ENCODE measurements at regions not wholly inside any gene's neighbourhood (a gene's known extent, or its start where the extent isn't known, plus 50 kb on each side); places are given as distances from the start of the nearest gene placed in this dataset.

GRCh38 chr3:189419683-189420082, 211.5 kb upstream of the TP63 start:
- ATAC-seq: no peak
- ChIA-PET POLR2A (interaction anchor here (0.5 kb wide), 1 partner anchor 30 kb away, joined by 3 read pairs; no protein-coding TSS in a partner anchor), CTCF (no interaction called here)
- H3K27me3 ChIP-seq (ENCODE audit: control insufficient read depth, insufficient read depth, low read length): no peaks in the 10 kb centered on the region
- no peak overlapping the region for H3K27ac ChIP-seq (ENCODE audit: low read length)
- BruUV-seq (replicated peaks): no TSS peak
- intact Hi-C loops (cut with micrococcal nuclease; ENCODE audit: unreplicated experiment) (no loop called here), in situ Hi-C loops (cut with HindIII; ENCODE audit: low pct_unique_long_range_greater_than_20kb, low sequenced_read_pairs) (no loop called here)
- no peaks in the 10 kb centered on the region for H3K9me3 ChIP-seq (ENCODE audit: control insufficient read depth, insufficient read depth, low read depth, low read length)
- no peaks in the 10 kb centered on the region for H3K36me3 ChIP-seq (ENCODE audit: control insufficient read depth, insufficient read depth, low read length)
- DNase-seq (ENCODE audit: low read depth, low spot score): no peak
- TF ChIP-seq CTCF (IDR thresholded peaks at IDR 0.05) (no peak), SIN3A (IDR thresholded peaks at IDR 0.05; ENCODE audit: borderline replicate concordance, insufficient read depth, low read depth, low read length) (no peak), TCF7L2 (IDR thresholded peaks at IDR 0.05; ENCODE audit: low read depth, low read length) (no peak), REST (IDR thresholded peaks at IDR 0.05; ENCODE audit: insufficient read depth in 1 of 2, low read depth in 2 of 2, low read length in 1 of 2) (no peak), POLR2AphosphoS5 (IDR thresholded peaks at IDR 0.05; ENCODE audit: low read depth, low read length) (no peak)
- no peaks in the 10 kb centered on the region for H3K4me1 ChIP-seq (ENCODE audit: control insufficient read depth, insufficient read depth, low read length)
- no peak overlapping the region for H3K4me3 ChIP-seq (ENCODE audit: low read depth in 2 of 2, low read length in 2 of 2)

DNA sequence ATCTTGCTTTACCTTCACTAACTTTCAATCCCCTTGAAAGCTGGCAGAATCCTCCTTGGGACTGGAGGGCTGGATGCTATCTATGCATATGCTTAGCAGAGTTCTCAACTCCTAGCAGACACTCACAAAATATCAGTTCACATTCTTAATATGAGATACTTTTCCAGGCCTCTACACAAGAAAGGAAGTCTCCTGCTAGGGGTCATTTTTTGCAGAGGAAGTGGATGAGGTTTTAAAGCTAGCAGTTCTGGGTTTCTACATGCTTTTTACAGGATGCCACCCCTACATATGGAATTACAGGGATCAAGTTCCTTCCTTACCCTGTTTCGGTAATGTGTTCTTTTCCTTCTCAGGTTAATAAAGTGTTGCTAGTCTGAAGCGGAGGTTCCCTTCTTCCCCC, 206.3 kb upstream of the TP63 start:
- intact Hi-C loops (cut with micrococcal nuclease; ENCODE audit: unreplicated experiment): no loop called here
- TF ChIP-seq SIN3A (IDR thresholded peaks at IDR 0.05; ENCODE audit: borderline replicate concordance, insufficient read depth, low read depth, low read length): no peak
- Histone ChIP-seq H3K4me1 (ENCODE audit: control insufficient read depth, insufficient read depth, low read length) (no peaks in the 10 kb centered on the region), H3K36me3 (ENCODE audit: control insufficient read depth, insufficient read depth, low read length) (no peaks in the 10 kb centered on the region), H3K27ac (ENCODE audit: low read length) (no peak overlapping the region), H3K27me3 (ENCODE audit: control insufficient read depth, insufficient read depth, low read length) (no peaks in the 10 kb centered on the region), H3K4me3 (ENCODE audit: low read depth in 2 of 2, low read length in 2 of 2) (no peak overlapping the region), H3K9me3 (ENCODE audit: control insufficient read depth, insufficient read depth, low read depth, low read length) (no peaks in the 10 kb centered on the region)
- ChIA-PET POLR2A (no interaction called here), CTCF (no interaction called here)
- BruUV-seq (replicated peaks): no TSS peak
- ATAC-seq (no peak), DNase-seq (ENCODE audit: low read depth, low spot score) (no peak)
- in situ Hi-C loops (cut with HindIII; ENCODE audit: low pct_unique_long_range_greater_than_20kb, low sequenced_read_pairs): no loop called here

DNA sequence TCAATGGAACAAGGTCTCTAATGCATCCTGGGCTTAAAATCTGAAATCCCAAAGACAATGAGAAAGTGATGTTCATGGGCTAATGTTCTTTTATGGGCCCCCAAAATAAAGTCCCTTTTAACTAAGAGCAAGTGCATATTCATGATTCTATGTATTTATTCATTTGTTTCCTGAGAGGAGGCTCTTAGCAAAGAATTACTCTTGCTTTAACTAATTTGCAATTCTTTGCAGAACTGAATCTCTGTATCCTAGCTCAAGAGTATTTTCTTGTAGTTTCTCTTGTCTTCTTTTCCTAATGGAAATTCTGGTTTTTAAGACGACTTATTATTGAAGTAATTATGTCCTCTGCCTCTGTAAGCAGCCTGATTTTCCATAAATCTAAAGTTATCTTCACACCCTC, 202.2 kb upstream of the TP63 start:
- no peaks in the 10 kb centered on the region for H3K9me3 ChIP-seq (ENCODE audit: control insufficient read depth, insufficient read depth, low read depth, low read length)
- TF ChIP-seq SIN3A (IDR thresholded peaks at IDR 0.05; ENCODE audit: borderline replicate concordance, insufficient read depth, low read depth, low read length): no peak
- TF ChIP-seq TCF7L2 (IDR thresholded peaks at IDR 0.05; ENCODE audit: low read depth, low read length): no peak
- no peak for TF ChIP-seq REST (IDR thresholded peaks at IDR 0.05; ENCODE audit: insufficient read depth in 1 of 2, low read depth in 2 of 2, low read length in 1 of 2)
- TF ChIP-seq CTCF (IDR thresholded peaks at IDR 0.05): no peak
- TF ChIP-seq POLR2AphosphoS5 (IDR thresholded peaks at IDR 0.05; ENCODE audit: low read depth, low read length): no peak
- DNase-seq (ENCODE audit: low read depth, low spot score) (no peak), ATAC-seq (no peak)
- in situ Hi-C loops (cut with HindIII; ENCODE audit: low pct_unique_long_range_greater_than_20kb, low sequenced_read_pairs): no loop called here
- H3K4me3 ChIP-seq (ENCODE audit: low read depth in 2 of 2, low read length in 2 of 2): no peak overlapping the region
- CTCF ChIA-PET: no interaction called here
- no peaks in the 10 kb centered on the region for H3K4me1 ChIP-seq (ENCODE audit: control insufficient read depth, insufficient read depth, low read length)
- BruUV-seq (replicated peaks): no TSS peak
- H3K27ac ChIP-seq (ENCODE audit: low read length): no peak overlapping the region
- intact Hi-C loops (cut with micrococcal nuclease; ENCODE audit: unreplicated experiment): no loop called here
- no peaks in the 10 kb centered on the region for H3K27me3 ChIP-seq (ENCODE audit: control insufficient read depth, insufficient read depth, low read length)
- POLR2A ChIA-PET: interaction anchor here (0.7 kb wide), 1 partner anchor 70 kb away, joined by 4 read pairs; no protein-coding TSS in a partner anchor
- no peaks in the 10 kb centered on the region for H3K36me3 ChIP-seq (ENCODE audit: control insufficient read depth, insufficient read depth, low read length)
